ENCODE measurements at regions not wholly inside any gene's neighbourhood (a gene's known extent, or its start where the extent isn't known, plus 50 kb on each side); places are given as distances from the start of the nearest gene placed in this dataset.

DNA sequence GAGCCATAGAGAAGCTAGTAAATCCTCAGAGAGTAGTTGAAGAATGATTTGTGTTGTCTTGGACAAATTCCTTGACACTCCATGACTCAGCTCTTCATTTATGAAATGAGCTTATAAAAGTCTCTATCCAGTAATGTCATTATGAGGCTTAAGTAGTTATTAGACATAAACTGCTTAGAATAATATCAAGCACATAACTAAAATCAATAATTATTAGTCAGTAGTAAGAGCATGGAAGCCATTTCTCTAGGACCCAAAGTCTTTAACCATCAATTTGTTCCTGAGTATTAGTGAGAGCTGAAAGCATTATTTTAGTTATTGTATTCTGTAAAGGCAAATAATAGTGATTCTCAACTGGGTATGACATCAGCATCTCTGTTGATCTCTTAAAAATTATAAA is 1140.2 kb downstream of the HACE1 start:
- Histone ChIP-seq H2AFZ (ENCODE audit: low read depth) (no peak overlapping the region), H3K9me2 (no peaks in the 10 kb centered on the region), H3K9ac (no peak overlapping the region), H3K4me3 (ENCODE audit: low read depth in 2 of 2, low read length in 1 of 2) (no peak overlapping the region), H3K9me3 (no peaks in the 10 kb centered on the region), H4K20me1 (ENCODE audit: insufficient read depth) (no peaks in the 10 kb centered on the region), H3K27me3 (ENCODE audit: insufficient read depth) (no peaks in the 10 kb centered on the region), H3K27ac (ENCODE audit: low read depth in 2 of 2, low read length in 1 of 2) (no peak overlapping the region), H3K4me1 (ENCODE audit: control insufficient read depth in 1 of 2, insufficient read depth in 2 of 2, low read depth in 1 of 2, low read length in 1 of 2) (no peaks in the 10 kb centered on the region), H3K4me2 (no peak overlapping the region), H3K79me2 (ENCODE audit: insufficient read depth) (no peaks in the 10 kb centered on the region), H3F3A (replicated peaks; ENCODE audit: insufficient read depth) (no peaks in the 10 kb centered on the region), H3K36me3 (replicated peaks in 1 of 2; ENCODE audit: control insufficient read depth in 1 of 2, insufficient read depth in 2 of 2, low read length in 1 of 2) (no peaks in the 10 kb centered on the region)
- TF ChIP-seq POLR2AphosphoS5 (IDR thresholded peaks at IDR 0.05; ENCODE audit: low read depth, low read length) (no peak), RXRA (IDR thresholded peaks at IDR 0.05; ENCODE audit: borderline replicate concordance, low read depth) (no peak), MEF2A (IDR thresholded peaks at IDR 0.05; ENCODE audit: borderline replicate concordance, low read depth) (no peak), FOXJ3 (CRISPR knock-in tag; IDR thresholded peaks at IDR 0.05) (no peak), ZBTB33 (IDR thresholded peaks at IDR 0.05; ENCODE audit: borderline replicate concordance, low read depth) (no peak), TCF12 (IDR thresholded peaks at IDR 0.05) (no peak), NRF1 (IDR thresholded peaks at IDR 0.05; ENCODE audit: low read depth, low read length) (no peak), GABPA (IDR thresholded peaks at IDR 0.05; ENCODE audit: low read depth) (no peak), CTCF (IDR thresholded peaks at IDR 0.05) (no peak), RFX5 (IDR thresholded peaks at IDR 0.05; ENCODE audit: low read length) (no peak), SMC3 (IDR thresholded peaks at IDR 0.05; ENCODE audit: low read depth, low read length) (no peak), MAX (IDR thresholded peaks at IDR 0.05; ENCODE audit: low read depth) (no peak), USF2 (IDR thresholded peaks at IDR 0.05; ENCODE audit: borderline replicate concordance, low read depth, low read length) (no peak), CHD2 (IDR thresholded peaks at IDR 0.05; ENCODE audit: low read length, partially characterized antibody) (no peak), FOSL2 (IDR thresholded peaks at IDR 0.05; ENCODE audit: borderline replicate concordance, low read depth) (no peak), GATA2 (CRISPR knock-in tag; IDR thresholded peaks at IDR 0.05) (no peak), TAF1 (IDR thresholded peaks at IDR 0.05; ENCODE audit: borderline replicate concordance, low read depth, low read length) (no peak)
- TF ChIP-seq, protein P1, sequence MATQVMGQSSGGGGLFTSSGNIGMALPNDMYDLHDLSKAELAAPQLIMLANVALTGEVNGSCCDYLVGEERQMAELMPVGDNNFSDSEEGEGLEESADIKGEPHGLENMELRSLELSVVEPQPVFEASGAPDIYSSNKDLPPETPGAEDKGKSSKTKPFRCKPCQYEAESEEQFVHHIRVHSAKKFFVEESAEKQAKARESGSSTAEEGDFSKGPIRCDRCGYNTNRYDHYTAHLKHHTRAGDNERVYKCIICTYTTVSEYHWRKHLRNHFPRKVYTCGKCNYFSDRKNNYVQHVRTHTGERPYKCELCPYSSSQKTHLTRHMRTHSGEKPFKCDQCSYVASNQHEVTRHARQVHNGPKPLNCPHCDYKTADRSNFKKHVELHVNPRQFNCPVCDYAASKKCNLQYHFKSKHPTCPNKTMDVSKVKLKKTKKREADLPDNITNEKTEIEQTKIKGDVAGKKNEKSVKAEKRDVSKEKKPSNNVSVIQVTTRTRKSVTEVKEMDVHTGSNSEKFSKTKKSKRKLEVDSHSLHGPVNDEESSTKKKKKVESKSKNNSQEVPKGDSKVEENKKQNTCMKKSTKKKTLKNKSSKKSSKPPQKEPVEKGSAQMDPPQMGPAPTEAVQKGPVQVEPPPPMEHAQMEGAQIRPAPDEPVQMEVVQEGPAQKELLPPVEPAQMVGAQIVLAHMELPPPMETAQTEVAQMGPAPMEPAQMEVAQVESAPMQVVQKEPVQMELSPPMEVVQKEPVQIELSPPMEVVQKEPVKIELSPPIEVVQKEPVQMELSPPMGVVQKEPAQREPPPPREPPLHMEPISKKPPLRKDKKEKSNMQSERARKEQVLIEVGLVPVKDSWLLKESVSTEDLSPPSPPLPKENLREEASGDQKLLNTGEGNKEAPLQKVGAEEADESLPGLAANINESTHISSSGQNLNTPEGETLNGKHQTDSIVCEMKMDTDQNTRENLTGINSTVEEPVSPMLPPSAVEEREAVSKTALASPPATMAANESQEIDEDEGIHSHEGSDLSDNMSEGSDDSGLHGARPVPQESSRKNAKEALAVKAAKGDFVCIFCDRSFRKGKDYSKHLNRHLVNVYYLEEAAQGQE (IDR thresholded peaks at IDR 0.05; ENCODE audit: low read depth, low read length): no peak
- TF ChIP-seq, protein P2, sequence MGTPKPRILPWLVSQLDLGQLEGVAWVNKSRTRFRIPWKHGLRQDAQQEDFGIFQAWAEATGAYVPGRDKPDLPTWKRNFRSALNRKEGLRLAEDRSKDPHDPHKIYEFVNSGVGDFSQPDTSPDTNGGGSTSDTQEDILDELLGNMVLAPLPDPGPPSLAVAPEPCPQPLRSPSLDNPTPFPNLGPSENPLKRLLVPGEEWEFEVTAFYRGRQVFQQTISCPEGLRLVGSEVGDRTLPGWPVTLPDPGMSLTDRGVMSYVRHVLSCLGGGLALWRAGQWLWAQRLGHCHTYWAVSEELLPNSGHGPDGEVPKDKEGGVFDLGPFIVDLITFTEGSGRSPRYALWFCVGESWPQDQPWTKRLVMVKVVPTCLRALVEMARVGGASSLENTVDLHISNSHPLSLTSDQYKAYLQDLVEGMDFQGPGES (IDR thresholded peaks at IDR 0.05; ENCODE audit: low read depth, low read length): no peak
- ChIA-PET CTCF (no interaction called here), POLR2A (no interaction called here)
- no peak for DNase-seq
